GM23248 (cell line): ENCODE measurements at regions not wholly inside any gene's neighbourhood (a gene's known extent, or its start where the extent isn't known, plus 50 kb on each side); places are given as distances from the start of the nearest gene placed in this dataset.

Source experiments
- DNase-seq: peaks from one replicate; pipeline ENCODE4 v3.0.0-alpha.2; 2015
- H2AFZ ChIP-seq: fragments of 200-600 bp; sonication (generic); 2 replicates; pipeline ENCODE4 v1.6.1; 2016; ENCODE audit warnings: antibody characterized with exemption
- H3F3A ChIP-seq: fragments of 200-600 bp; sonication (generic); 2 replicates; pipeline ENCODE4 v1.6.1; 2016; ENCODE audit warnings: mild to moderate bottlenecking, antibody characterized with exemption, mixed run types; ENCODE audit not compliant: insufficient read depth
- H3K27ac ChIP-seq: fragments of 200-600 bp; sonication (generic); 2 replicates; pipeline ENCODE4 v1.5.1; 2016; ENCODE audit warnings: mild to moderate bottlenecking
- H3K27me3 ChIP-seq: fragments of 200-600 bp; sonication (generic); replicated peaks from 2 replicates; pipeline ENCODE4 v1.6.1; 2016; ENCODE audit warnings: mild to moderate bottlenecking; ENCODE audit not compliant: insufficient read depth
- H3K36me3 ChIP-seq: fragments of 200-600 bp; sonication (generic); 2 replicates; pipeline ENCODE4 v1.6.1; 2016; ENCODE audit warnings: low read depth, mild to moderate bottlenecking
- H3K4me1 ChIP-seq: fragments of 200-600 bp; sonication (generic); 2 replicates; pipeline ENCODE4 v1.6.1; 2016; ENCODE audit warnings: mild to moderate bottlenecking; ENCODE audit not compliant: insufficient read depth
- H3K4me2 ChIP-seq: fragments of 200-600 bp; sonication (generic); one replicate; pipeline ENCODE4 v1.6.1; 2016; ENCODE audit warnings: mild to moderate bottlenecking; ENCODE audit not compliant: unreplicated experiment
- H3K4me3 ChIP-seq: fragments of 200-600 bp; sonication (generic); 2 replicates; pipeline ENCODE4 v1.5.1; 2016; ENCODE audit warnings: mild to moderate bottlenecking
- H3K79me2 ChIP-seq: fragments of 200-600 bp; sonication (generic); 2 replicates; pipeline ENCODE4 v1.6.1; 2016; ENCODE audit warnings: mild to moderate bottlenecking; ENCODE audit not compliant: insufficient read depth
- H3K9ac ChIP-seq: fragments of 200-600 bp; sonication (generic); 2 replicates; pipeline ENCODE4 v1.6.1; 2016; ENCODE audit warnings: mild to moderate bottlenecking
- H3K9me2 ChIP-seq: fragments of 200-600 bp; sonication (generic); 2 replicates; pipeline ENCODE4 v1.6.1; 2016; ENCODE audit warnings: mixed run types, mild to moderate bottlenecking, moderate library complexity; ENCODE audit not compliant: insufficient read depth
- H3K9me3 ChIP-seq: fragments of 200-600 bp; sonication (generic); one replicate; pipeline ENCODE4 v1.6.1; 2017; ENCODE audit warnings: low read depth
- H4K20me1 ChIP-seq: fragments of 200-600 bp; sonication (generic); 2 replicates; pipeline ENCODE4 v1.6.0; 2016; ENCODE audit not compliant: insufficient read depth
- EZH2 ChIP-seq: fragments of 200-600 bp; sonication (generic); IDR thresholded peaks from 2 replicates; pipeline ENCODE4 v1.6.1; 2018; ENCODE audit warnings: antibody characterized with exemption, mild to moderate bottlenecking; ENCODE audit not compliant: insufficient read depth, poor library complexity, severe bottlenecking
- EZH2phosphoT487 ChIP-seq: fragments of 200-600 bp; sonication (generic); IDR thresholded peaks from 2 replicates; pipeline ENCODE4 v1.6.1; 2018; ENCODE audit warnings: antibody characterized with exemption, moderate library complexity, mild to moderate bottlenecking, low read depth; ENCODE audit not compliant: insufficient read depth
- WGBS, 2 experiments: methylation state at CpG; one replicate each; pipeline ENCODE4 v1.1.6; 2015 to 2017; ENCODE audit warnings: low lambda C conversion rate in 2 of 2, low coverage in 1 of 2; ENCODE audit errors: missing lambda C conversion rate in 2 of 2; 5-methylcytosine and 5-hydroxymethylcytosine counted together
- in situ Hi-C: fragments of 300-500 bp; cut with MboI; formaldehyde crosslinking; loops from 2 replicates; pipeline ENCODE4 v1.15.0; 2020

DNA sequence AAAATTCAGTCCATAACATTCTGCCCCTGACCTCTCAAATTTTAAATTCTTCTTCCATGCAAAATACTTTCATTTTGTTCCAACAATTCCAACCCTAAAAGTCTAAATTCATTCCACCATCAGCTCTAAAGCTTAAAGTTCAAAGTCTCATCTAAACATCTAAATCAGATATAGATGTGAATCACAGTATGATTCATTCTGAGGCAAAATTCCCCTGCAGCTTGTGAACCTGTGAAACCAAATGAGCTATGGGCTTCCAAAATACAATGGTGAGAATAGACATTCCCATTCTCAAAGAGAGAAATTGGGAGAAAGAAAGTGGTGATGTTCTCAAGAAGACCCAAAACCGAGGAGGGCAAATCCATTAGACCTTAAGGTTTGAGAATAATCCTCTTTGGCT is 309.8 kb downstream of the HIVEP2 start:
- peak; percentile 50 for DNase-seq
- H3K4me3 ChIP-seq, result no peak overlapping the region
- 66 to 94% methylated on average over 1 of the region's 1 CpG for WGBS, 2 experiments
- peaks cover 12% of the 10 kb centered on the region; the same call in 1 of the 2 replicates for H3K4me1 ChIP-seq
- no peaks in the 10 kb centered on the region for H3K79me2 ChIP-seq
- H4K20me1 ChIP-seq, result no peaks in the 10 kb centered on the region
- no peak overlapping the region for H3K27ac ChIP-seq
- no peaks in the 10 kb centered on the region for H3K36me3 ChIP-seq
- no peaks in the 10 kb centered on the region for H3K9me2 ChIP-seq
- no peaks in the 10 kb centered on the region for H3K9me3 ChIP-seq
- H3F3A ChIP-seq, result peaks cover 8% of the 10 kb centered on the region; the same call in 1 of the 2 replicates
- H3K27me3 ChIP-seq, result no peaks in the 10 kb centered on the region
- H3K9ac ChIP-seq, result no peak overlapping the region
- in situ Hi-C loops, result no loop called here
- TF ChIP-seq EZH2phosphoT487 (no peak), EZH2 (no peak)
- no peak overlapping the region for H2AFZ ChIP-seq
- H3K4me2 ChIP-seq, result no peak overlapping the region

DNA sequence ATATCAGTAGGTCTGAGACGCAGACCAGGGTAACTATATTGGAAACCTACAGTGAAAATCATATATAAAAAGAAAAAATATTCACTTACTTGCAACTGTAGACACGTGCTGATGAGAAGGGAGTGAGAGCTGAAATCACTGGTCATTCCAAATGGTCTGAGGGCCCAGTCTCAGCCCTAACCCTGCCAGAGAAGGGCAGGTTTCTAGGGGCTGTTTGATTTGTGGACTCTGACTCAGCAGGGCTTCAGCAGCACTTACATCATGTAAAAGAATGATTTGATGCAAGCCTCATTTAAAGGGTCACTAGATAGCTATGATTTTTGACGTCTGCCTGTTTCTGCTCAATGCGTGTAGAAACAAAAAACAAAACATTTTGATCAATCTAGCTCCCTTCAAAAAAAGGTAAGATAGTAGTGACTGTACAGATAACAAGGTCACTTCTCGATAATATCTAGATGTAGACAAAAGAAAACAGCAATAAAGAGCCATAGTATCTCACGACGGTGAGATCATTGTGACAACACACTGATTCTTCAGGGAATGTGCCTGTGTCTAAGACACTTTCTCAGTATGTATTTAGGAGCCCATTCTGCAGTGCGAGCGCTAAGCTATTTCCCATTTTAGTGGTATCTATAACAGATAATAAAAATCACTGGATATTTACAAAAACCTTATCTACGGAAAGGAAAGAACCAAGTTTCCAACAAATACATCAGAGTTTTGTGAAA is 307.2 kb downstream of the HIVEP2 start:
- no peak overlapping the region for H3K27ac ChIP-seq
- H3K9me3 ChIP-seq, result no peaks in the 10 kb centered on the region
- DNase-seq, result no peak
- no peak overlapping the region for H3K4me2 ChIP-seq
- H3K36me3 ChIP-seq, result no peaks in the 10 kb centered on the region
- in situ Hi-C loops, result no loop called here
- peaks cover 5% of the 10 kb centered on the region; the same call in 1 of the 2 replicates for H3F3A ChIP-seq
- H3K79me2 ChIP-seq, result no peaks in the 10 kb centered on the region
- no peak overlapping the region for H2AFZ ChIP-seq
- TF ChIP-seq EZH2 (no peak), EZH2phosphoT487 (no peak)
- WGBS, 2 experiments, result 78 to 86% methylated on average over 10 of the region's 10 CpGs
- no peak overlapping the region for H3K9ac ChIP-seq
- H3K27me3 ChIP-seq, result no peaks in the 10 kb centered on the region
- H3K4me3 ChIP-seq, result no peak overlapping the region
- no peaks in the 10 kb centered on the region for H3K9me2 ChIP-seq
- 0 out of 2 replicates have a peak, but pooled peaks cover 7% of the 10 kb centered on the region for H3K4me1 ChIP-seq
- no peaks in the 10 kb centered on the region for H4K20me1 ChIP-seq

GRCh38 chr6:142642651-142643050 is 302.3 kb downstream of the HIVEP2 start:
- no peaks in the 10 kb centered on the region for H3K4me1 ChIP-seq
- no peaks in the 10 kb centered on the region for H3K9me2 ChIP-seq
- no peak for TF ChIP-seq EZH2phosphoT487
- TF ChIP-seq EZH2, result no peak
- DNase-seq, result peak; percentile 4
- no peak overlapping the region for H3K4me3 ChIP-seq
- peaks cover 4% of the 10 kb centered on the region for H3K27me3 ChIP-seq
- H2AFZ ChIP-seq, result no peak overlapping the region
- H4K20me1 ChIP-seq, result no peaks in the 10 kb centered on the region
- H3K27ac ChIP-seq, result no peak overlapping the region
- H3K4me2 ChIP-seq, result no peak overlapping the region
- WGBS, 2 experiments, result 83 to 89% methylated on average over 1 of the region's 1 CpG
- no peak overlapping the region for H3K9ac ChIP-seq
- H3K36me3 ChIP-seq, result no peaks in the 10 kb centered on the region
- H3F3A ChIP-seq, result no peaks in the 10 kb centered on the region
- no peaks in the 10 kb centered on the region for H3K79me2 ChIP-seq
- in situ Hi-C loops, result no loop called here
- H3K9me3 ChIP-seq, result no peaks in the 10 kb centered on the region

GRCh38 chr6:142644866-142645265 is 300.1 kb downstream of the HIVEP2 start:
- Histone ChIP-seq H3K36me3 (no peaks in the 10 kb centered on the region), H3K9ac (no peak overlapping the region), H4K20me1 (no peaks in the 10 kb centered on the region), H3K4me3 (no peak overlapping the region), H3K4me2 (no peak overlapping the region), H3F3A (no peaks in the 10 kb centered on the region), H3K9me2 (no peaks in the 10 kb centered on the region), H3K27me3 (peaks cover 21% of the 10 kb centered on the region), H3K27ac (no peak overlapping the region), H2AFZ (no peak overlapping the region), H3K9me3 (no peaks in the 10 kb centered on the region), H3K79me2 (no peaks in the 10 kb centered on the region), H3K4me1 (no peaks in the 10 kb centered on the region)
- in situ Hi-C loops, result no loop called here
- no peak for DNase-seq
- TF ChIP-seq EZH2phosphoT487, result no peak
- TF ChIP-seq EZH2, result no peak
- 63 to 69% methylated on average over 3 of the region's 3 CpGs for WGBS, 2 experiments

- no peak for TF ChIP-seq EZH2phosphoT487
- TF ChIP-seq EZH2, result no peak
- Histone ChIP-seq H3K4me3 (no peak overlapping the region), H3K9me2 (no peaks in the 10 kb centered on the region), H3K27me3 (peaks cover 23% of the 10 kb centered on the region), H4K20me1 (no peaks in the 10 kb centered on the region), H3K4me1 (no peaks in the 10 kb centered on the region), H3K9ac (no peak overlapping the region), H3F3A (no peaks in the 10 kb centered on the region), H2AFZ (no peak overlapping the region), H3K27ac (no peak overlapping the region), H3K36me3 (no peaks in the 10 kb centered on the region), H3K79me2 (no peaks in the 10 kb centered on the region), H3K4me2 (no peak overlapping the region), H3K9me3 (no peaks in the 10 kb centered on the region)
- no peak for DNase-seq
- 43 to 64% methylated on average over 2 of the region's 2 CpGs for WGBS, 2 experiments
- in situ Hi-C loops, result no loop called here
Measured at GRCh38 chr6:142645663-142646062, 299.3 kb downstream of the HIVEP2 start.
